Naive thymus-derived CD4-positive, alpha-beta T cell (primary cell): ENCODE measurements at regions not wholly inside any gene's neighbourhood (a gene's known extent, or its start where the extent isn't known, plus 50 kb on each side); places are given as distances from the start of the nearest gene placed in this dataset.

Experiments used
- ATAC-seq: fragments of 150-1000 bp; cut with Tn5 transposase; 2 replicates; pipeline ENCODE4 v1.10.0; 2021; ENCODE audit warnings: mild to moderate bottlenecking, moderate library complexity
- CTCF ChIA-PET: fragments of 350-600 bp; sonication (Branson Sonifier 250); formaldehyde crosslinking; loops from one replicate; lab custom pipeline; 2021; ENCODE audit warnings: antibody characterized with exemption; lab: Charles Lee
- POLR2A ChIA-PET: fragments of 350-600 bp; sonication (Branson Sonifier 250); formaldehyde crosslinking; loops from one replicate; lab custom pipeline; 2021; ENCODE audit warnings: antibody characterized with exemption, inconsistent platforms; lab: Charles Lee
- DNase-seq, 9 donors: peaks; one replicate each; pipeline versions ENCODE4 v3.0.0 to v3.0.0-alpha.2; 2020 to 2022; ENCODE audit warnings: mixed read lengths in 1 of 9
- H3K27ac ChIP-seq: one replicate; pipeline ENCODE4 v1.7.0; 2013; ENCODE audit warnings: mild to moderate bottlenecking, low read depth, low read length, moderate library complexity
- H3K27me3 ChIP-seq, 2 donors: one replicate each; pipeline ENCODE4 v1.7.0; 2013; ENCODE audit warnings: low read length in 2 of 2, mild to moderate bottlenecking in 2 of 2, moderate library complexity in 2 of 2; ENCODE audit not compliant: control insufficient read depth in 2 of 2, insufficient read depth in 2 of 2
- H3K36me3 ChIP-seq, 3 experiments: 1 replicate in 2 of 3; 2 replicates in 1 of 3; pipeline ENCODE4 v1.7.0; 2013; ENCODE audit warnings: low read length in 3 of 3, mild to moderate bottlenecking in 3 of 3, moderate library complexity in 1 of 3; ENCODE audit not compliant: insufficient read depth in 3 of 3, control insufficient read depth in 2 of 3
- H3K4me1 ChIP-seq, 2 donors: one replicate each; pipeline ENCODE4 v1.7.0; 2013; ENCODE audit warnings: low read length in 2 of 2, mild to moderate bottlenecking in 2 of 2, moderate library complexity in 1 of 2; ENCODE audit not compliant: control insufficient read depth in 2 of 2, insufficient read depth in 2 of 2
- H3K4me3 ChIP-seq: 2 replicates; pipeline ENCODE4 v1.7.0; 2013; ENCODE audit warnings: mild to moderate bottlenecking, low read length
- H3K9me3 ChIP-seq, 3 experiments: 1 replicate in 2 of 3; 2 replicates in 1 of 3; pipeline ENCODE4 v1.7.0; 2013; ENCODE audit warnings: low read length in 3 of 3; ENCODE audit not compliant: control insufficient read depth in 2 of 3
- H3K27ac Mint-ChIP-seq, 9 donors: one replicate each; pipeline ENCODE4 v1.8.0; 2020 to 2022; ENCODE audit warnings: mixed read lengths in 9 of 9, mild to moderate bottlenecking in 8 of 9, moderate library complexity in 5 of 9, inconsistent platforms in 2 of 9
- H3K27me3 Mint-ChIP-seq, 5 donors: one replicate each; pipeline ENCODE4 v1.8.0; 2021 to 2022; ENCODE audit warnings: mixed read lengths in 5 of 5, mild to moderate bottlenecking in 1 of 5
- H3K36me3 Mint-ChIP-seq, 5 donors: one replicate each; pipeline ENCODE4 v1.8.0; 2020 to 2022; ENCODE audit warnings: mixed read lengths in 5 of 5, mild to moderate bottlenecking in 3 of 5, inconsistent platforms in 1 of 5
- H3K4me1 Mint-ChIP-seq, 7 donors: one replicate each; pipeline ENCODE4 v1.8.0; 2020 to 2022; ENCODE audit warnings: mixed read lengths in 7 of 7, mild to moderate bottlenecking in 3 of 7, inconsistent platforms in 1 of 7
- H3K4me3 Mint-ChIP-seq, 10 donors: one replicate each; pipeline ENCODE4 v1.8.0; 2020 to 2022; ENCODE audit warnings: mild to moderate bottlenecking in 10 of 10, mixed read lengths in 10 of 10, moderate library complexity in 6 of 10, inconsistent platforms in 2 of 10
- H3K9me3 Mint-ChIP-seq, 11 donors: one replicate each; pipeline ENCODE4 v1.8.0; 2020 to 2022; ENCODE audit warnings: mixed read lengths in 11 of 11, mild to moderate bottlenecking in 4 of 11, inconsistent platforms in 1 of 11, moderate library complexity in 1 of 11
- intact Hi-C, 2 donors: fragments of 100-400 bp; cut with micrococcal nuclease; formaldehyde crosslinking; loops; one replicate each; pipeline ENCODE4 v1.15.1; 2023

GRCh38 chr10:35752469-35753461, 110.7 kb upstream of the FZD8 start:
- Histone ChIP-seq H3K27ac (no peak overlapping the region), H3K4me1 (no peaks in the 10 kb centered on the region), H3K27me3 (no peaks in the 10 kb centered on the region), H3K4me3 (no peak overlapping the region), H3K9me3 (no peaks in the 10 kb centered on the region), H3K36me3 (no peaks in the 10 kb centered on the region)
- peaks cover 0 to 1% (median 0%) of the 10 kb centered on the region in 11 donors for H3K9me3 Mint-ChIP-seq
- no peaks in the 10 kb centered on the region for H3K36me3 Mint-ChIP-seq
- H3K4me1 Mint-ChIP-seq = no peaks in the 10 kb centered on the region
- H3K27ac Mint-ChIP-seq = no peak overlapping the region
- ChIA-PET CTCF (no interaction called here), POLR2A (no interaction called here)
- H3K4me3 Mint-ChIP-seq = no peak overlapping the region
- H3K27me3 Mint-ChIP-seq = no peaks in the 10 kb centered on the region
- intact Hi-C loops = no loop called here
- ATAC-seq (no peak), DNase-seq (no peak)

GRCh38 chr10:35751347-35751746, 109.3 kb upstream of the FZD8 start:
- Mint-ChIP-seq H3K4me3 (no peak overlapping the region), H3K27me3 (peaks cover 0 to 11% (median 5%) of the 10 kb centered on the region in 5 donors), H3K4me1 (no peaks in the 10 kb centered on the region), H3K36me3 (no peaks in the 10 kb centered on the region), H3K27ac (no peak overlapping the region), H3K9me3 (no peaks in the 10 kb centered on the region)
- Histone ChIP-seq H3K9me3 (no peaks in the 10 kb centered on the region), H3K4me3 (no peak overlapping the region), H3K36me3 (no peaks in the 10 kb centered on the region), H3K4me1 (no peaks in the 10 kb centered on the region), H3K27me3 (no peaks in the 10 kb centered on the region), H3K27ac (no peak overlapping the region)
- DNase-seq = no peak
- ATAC-seq = no peak
- CTCF ChIA-PET = interaction anchor here (0.5 kb wide), 1 partner anchor 1553 kb away, joined by 3 read pairs; no protein-coding TSS in a partner anchor
- intact Hi-C loops = no loop called here
- POLR2A ChIA-PET = no interaction called here

- ChIA-PET CTCF (no interaction called here), POLR2A (no interaction called here)
- no peaks in the 10 kb centered on the region for H3K36me3 ChIP-seq
- no peaks in the 10 kb centered on the region for H3K4me1 ChIP-seq
- intact Hi-C loops = no loop called here
- H3K27ac ChIP-seq = no peak overlapping the region
- no peak overlapping the region for H3K27ac Mint-ChIP-seq
- DNase-seq = no peak
- peaks cover 0 to 2% (median 0%) of the 10 kb centered on the region in 11 donors for H3K9me3 Mint-ChIP-seq
- H3K4me3 Mint-ChIP-seq = no peak overlapping the region
- H3K9me3 ChIP-seq = no peaks in the 10 kb centered on the region
- H3K4me3 ChIP-seq = no peak overlapping the region
- H3K36me3 Mint-ChIP-seq = no peaks in the 10 kb centered on the region
- H3K27me3 ChIP-seq = no peaks in the 10 kb centered on the region
- peaks cover 0 to 15% (median 5%) of the 10 kb centered on the region in 5 donors for H3K27me3 Mint-ChIP-seq
- no peaks in the 10 kb centered on the region for H3K4me1 Mint-ChIP-seq
- no peak for ATAC-seq
Measured at GRCh38 chr10:35749230-35749629, 107.1 kb upstream of the FZD8 start.

GRCh38 chr10:35745617-35746403, 103.7 kb upstream of the FZD8 start:
- H3K36me3 ChIP-seq = no peaks in the 10 kb centered on the region
- H3K9me3 ChIP-seq = no peaks in the 10 kb centered on the region
- Mint-ChIP-seq H3K27me3 (peaks cover 0 to 17% (median 5%) of the 10 kb centered on the region in 5 donors), H3K36me3 (no peaks in the 10 kb centered on the region), H3K27ac (no peak overlapping the region), H3K4me3 (no peak overlapping the region), H3K9me3 (peaks cover 0 to 2% (median 0%) of the 10 kb centered on the region in 11 donors), H3K4me1 (no peaks in the 10 kb centered on the region)
- ChIA-PET CTCF (no interaction called here), POLR2A (no interaction called here)
- intact Hi-C loops = no loop called here
- no peaks in the 10 kb centered on the region for H3K4me1 ChIP-seq
- no peak overlapping the region for H3K4me3 ChIP-seq
- DNase-seq (no peak), ATAC-seq (no peak)
- H3K27me3 ChIP-seq = no peaks in the 10 kb centered on the region
- H3K27ac ChIP-seq = no peak overlapping the region

- Mint-ChIP-seq H3K27me3 (peaks cover 0 to 23% (median 5%) of the 10 kb centered on the region in 5 donors), H3K9me3 (peaks cover 0 to 3% (median 0%) of the 10 kb centered on the region in 11 donors), H3K36me3 (peaks cover 0 to 2% (median 0%) of the 10 kb centered on the region in 5 donors), H3K4me3 (no peak overlapping the region), H3K27ac (no peak overlapping the region), H3K4me1 (no peaks in the 10 kb centered on the region)
- ATAC-seq = no peak
- no peaks in the 10 kb centered on the region for H3K36me3 ChIP-seq
- no peaks in the 10 kb centered on the region for H3K9me3 ChIP-seq
- H3K4me3 ChIP-seq = no peak overlapping the region
- H3K27me3 ChIP-seq = no peaks in the 10 kb centered on the region
- no peak for DNase-seq
- POLR2A ChIA-PET = no interaction called here
- CTCF ChIA-PET = no interaction called here
- intact Hi-C loops = no loop called here
- H3K4me1 ChIP-seq = no peaks in the 10 kb centered on the region
- H3K27ac ChIP-seq = no peak overlapping the region
Measured at GRCh38 chr10:35743851-35744250, 101.8 kb upstream of the FZD8 start.

GRCh38 chr10:35743351-35743750, 101.3 kb upstream of the FZD8 start:
- no peak overlapping the region for H3K4me3 ChIP-seq
- H3K27me3 ChIP-seq = no peaks in the 10 kb centered on the region
- Mint-ChIP-seq H3K9me3 (peaks cover 0 to 6% (median 0%) of the 10 kb centered on the region in 11 donors), H3K36me3 (peaks cover 0 to 5% (median 0%) of the 10 kb centered on the region in 5 donors), H3K27me3 (peaks cover 0 to 26% (median 5%) of the 10 kb centered on the region in 5 donors), H3K27ac (no peak overlapping the region), H3K4me1 (no peaks in the 10 kb centered on the region), H3K4me3 (no peak overlapping the region)
- no peak overlapping the region for H3K27ac ChIP-seq
- ATAC-seq (no peak), DNase-seq (no peak)
- H3K9me3 ChIP-seq = no peaks in the 10 kb centered on the region
- ChIA-PET CTCF (no interaction called here), POLR2A (no interaction called here)
- H3K4me1 ChIP-seq = no peaks in the 10 kb centered on the region
- intact Hi-C loops = no loop called here
- H3K36me3 ChIP-seq = no peaks in the 10 kb centered on the region
